ENCODE measurements at regions not wholly inside any gene's neighbourhood (a gene's known extent, or its start where the extent isn't known, plus 50 kb on each side); places are given as distances from the start of the nearest gene placed in this dataset.

- DNase-seq: no peak
- no peaks in the 10 kb centered on the region for H3K36me3 ChIP-seq
- H3K4me3 ChIP-seq: no peak overlapping the region
- WGBS, 2 donors: 95 to 97% methylated on average over 3 of the region's 3 CpGs
- no peaks in the 10 kb centered on the region for H3K27me3 ChIP-seq
- TF ChIP-seq POLR2A (IDR thresholded peaks at IDR 0.05): no peak
- TF ChIP-seq POLR2AphosphoS5 (IDR thresholded peaks at IDR 0.05): no peak
- no peak for TF ChIP-seq EP300 (IDR thresholded peaks at IDR 0.05)
- no peak for TF ChIP-seq CTCF (IDR thresholded peaks at IDR 0.05)
- ATAC-seq (ENCODE audit: low FRiP score in 2 of 2): no peak
- no peaks in the 10 kb centered on the region for H3K9me3 ChIP-seq
- H3K4me1 ChIP-seq: no peaks in the 10 kb centered on the region
- no peak overlapping the region for H3K27ac ChIP-seq
These were observed 139.3 kb upstream of the FST start for GRCh38 chr5:53340956-53341750.

GRCh38 chr5:53342236-53342635 lies 138.2 kb upstream of the FST start:
- H3K9me3 ChIP-seq: no peaks in the 10 kb centered on the region
- H3K36me3 ChIP-seq: no peaks in the 10 kb centered on the region
- TF ChIP-seq CTCF (IDR thresholded peaks at IDR 0.05) (no peak), EP300 (IDR thresholded peaks at IDR 0.05) (no peak), POLR2A (IDR thresholded peaks at IDR 0.05) (no peak), POLR2AphosphoS5 (IDR thresholded peaks at IDR 0.05) (no peak)
- no peak overlapping the region for H3K4me3 ChIP-seq
- ATAC-seq (ENCODE audit: low FRiP score in 2 of 2) (no peak), DNase-seq (no peak)
- no peaks in the 10 kb centered on the region for H3K27me3 ChIP-seq
- H3K27ac ChIP-seq: no peak overlapping the region
- H3K4me1 ChIP-seq: no peaks in the 10 kb centered on the region

GRCh38 chr5:53343187-53343586 lies 137.2 kb upstream of the FST start:
- Histone ChIP-seq H3K4me1 (no peaks in the 10 kb centered on the region), H3K4me3 (no peak overlapping the region), H3K9me3 (no peaks in the 10 kb centered on the region), H3K36me3 (no peaks in the 10 kb centered on the region), H3K27me3 (no peaks in the 10 kb centered on the region), H3K27ac (no peak overlapping the region)
- 47 to 84% methylated on average over 2 of the region's 2 CpGs for WGBS, 2 donors
- DNase-seq (no peak), ATAC-seq (ENCODE audit: low FRiP score in 2 of 2) (peak in 1 of 2 donors; percentile 85)
- TF ChIP-seq POLR2AphosphoS5 (IDR thresholded peaks at IDR 0.05) (no peak), EP300 (IDR thresholded peaks at IDR 0.05) (no peak), POLR2A (IDR thresholded peaks at IDR 0.05) (no peak), CTCF (IDR thresholded peaks at IDR 0.05) (no peak)

- ATAC-seq (ENCODE audit: low FRiP score in 2 of 2): no peak
- WGBS, 2 donors: 54 to 57% methylated on average over 5 of the region's 5 CpGs
- Histone ChIP-seq H3K27me3 (no peaks in the 10 kb centered on the region), H3K4me1 (peaks cover 0 to 9% (median 0%) of the 10 kb centered on the region in 4 donors), H3K9me3 (no peaks in the 10 kb centered on the region), H3K4me3 (no peak overlapping the region), H3K36me3 (no peaks in the 10 kb centered on the region), H3K27ac (no peak overlapping the region)
- no peak for TF ChIP-seq POLR2AphosphoS5 (IDR thresholded peaks at IDR 0.05)
- DNase-seq: no peak
These were observed 130.1 kb upstream of the FST start for GRCh38 chr5:53350368-53350767.

- ATAC-seq (ENCODE audit: low FRiP score in 2 of 2) (no peak), DNase-seq (no peak)
- H3K4me3 ChIP-seq: no peak overlapping the region
- H3K27ac ChIP-seq: no peak overlapping the region
- TF ChIP-seq EP300 (IDR thresholded peaks at IDR 0.05): no peak
- no peak for TF ChIP-seq POLR2AphosphoS5 (IDR thresholded peaks at IDR 0.05)
- no peak for TF ChIP-seq POLR2A (IDR thresholded peaks at IDR 0.05)
- TF ChIP-seq CTCF (IDR thresholded peaks at IDR 0.05): no peak
- H3K9me3 ChIP-seq: no peaks in the 10 kb centered on the region
- no peaks in the 10 kb centered on the region for H3K27me3 ChIP-seq
- 81 to 89% methylated on average over 4 of the region's 4 CpGs for WGBS, 2 donors
- H3K4me1 ChIP-seq: peaks cover 0 to 9% (median 0%) of the 10 kb centered on the region in 4 donors
- no peaks in the 10 kb centered on the region for H3K36me3 ChIP-seq
These were observed 129.2 kb upstream of the FST start for GRCh38 chr5:53350991-53351770.
